ENCODE measurements at regions not wholly inside any gene's neighbourhood (a gene's known extent, or its start where the extent isn't known, plus 50 kb on each side); places are given as distances from the start of the nearest gene placed in this dataset.

GRCh38 chr6:145559836-145560235 is 175.5 kb downstream of the EPM2A start:
- BruUV-seq (replicated peaks), result no TSS peak
- TF ChIP-seq KAT8 (CRISPR knock-in tag; IDR thresholded peaks at IDR 0.05) (no peak), MXD3 (CRISPR knock-in tag; IDR thresholded peaks at IDR 0.05) (no peak), ZNF12 (CRISPR knock-in tag; IDR thresholded peaks at IDR 0.05) (no peak), KAT7 (CRISPR knock-in tag; IDR thresholded peaks at IDR 0.05; ENCODE audit: borderline replicate concordance) (no peak), SMAD9 (CRISPR knock-in tag; IDR thresholded peaks at IDR 0.05) (no peak), ZNF44 (CRISPR knock-in tag; IDR thresholded peaks at IDR 0.05) (no peak), ZNF615 (CRISPR knock-in tag; IDR thresholded peaks at IDR 0.05; ENCODE audit: borderline replicate concordance) (no peak), FOSL2 (CRISPR knock-in tag; IDR thresholded peaks at IDR 0.05) (no peak), TBP (CRISPR knock-in tag; IDR thresholded peaks at IDR 0.05) (no peak), TGIF2 (CRISPR knock-in tag; IDR thresholded peaks at IDR 0.05) (no peak), BRCA1 (CRISPR knock-in tag; IDR thresholded peaks at IDR 0.05) (no peak), ZNF570 (CRISPR knock-in tag; IDR thresholded peaks at IDR 0.05; ENCODE audit: borderline replicate concordance) (no peak), POGZ (CRISPR knock-in tag; IDR thresholded peaks at IDR 0.05) (no peak)
- TF ChIP-seq, protein P1, sequence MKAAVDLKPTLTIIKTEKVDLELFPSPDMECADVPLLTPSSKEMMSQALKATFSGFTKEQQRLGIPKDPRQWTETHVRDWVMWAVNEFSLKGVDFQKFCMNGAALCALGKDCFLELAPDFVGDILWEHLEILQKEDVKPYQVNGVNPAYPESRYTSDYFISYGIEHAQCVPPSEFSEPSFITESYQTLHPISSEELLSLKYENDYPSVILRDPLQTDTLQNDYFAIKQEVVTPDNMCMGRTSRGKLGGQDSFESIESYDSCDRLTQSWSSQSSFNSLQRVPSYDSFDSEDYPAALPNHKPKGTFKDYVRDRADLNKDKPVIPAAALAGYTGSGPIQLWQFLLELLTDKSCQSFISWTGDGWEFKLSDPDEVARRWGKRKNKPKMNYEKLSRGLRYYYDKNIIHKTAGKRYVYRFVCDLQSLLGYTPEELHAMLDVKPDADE (CRISPR knock-in tag; IDR thresholded peaks at IDR 0.05), result no peak
- TF ChIP-seq, protein P2, sequence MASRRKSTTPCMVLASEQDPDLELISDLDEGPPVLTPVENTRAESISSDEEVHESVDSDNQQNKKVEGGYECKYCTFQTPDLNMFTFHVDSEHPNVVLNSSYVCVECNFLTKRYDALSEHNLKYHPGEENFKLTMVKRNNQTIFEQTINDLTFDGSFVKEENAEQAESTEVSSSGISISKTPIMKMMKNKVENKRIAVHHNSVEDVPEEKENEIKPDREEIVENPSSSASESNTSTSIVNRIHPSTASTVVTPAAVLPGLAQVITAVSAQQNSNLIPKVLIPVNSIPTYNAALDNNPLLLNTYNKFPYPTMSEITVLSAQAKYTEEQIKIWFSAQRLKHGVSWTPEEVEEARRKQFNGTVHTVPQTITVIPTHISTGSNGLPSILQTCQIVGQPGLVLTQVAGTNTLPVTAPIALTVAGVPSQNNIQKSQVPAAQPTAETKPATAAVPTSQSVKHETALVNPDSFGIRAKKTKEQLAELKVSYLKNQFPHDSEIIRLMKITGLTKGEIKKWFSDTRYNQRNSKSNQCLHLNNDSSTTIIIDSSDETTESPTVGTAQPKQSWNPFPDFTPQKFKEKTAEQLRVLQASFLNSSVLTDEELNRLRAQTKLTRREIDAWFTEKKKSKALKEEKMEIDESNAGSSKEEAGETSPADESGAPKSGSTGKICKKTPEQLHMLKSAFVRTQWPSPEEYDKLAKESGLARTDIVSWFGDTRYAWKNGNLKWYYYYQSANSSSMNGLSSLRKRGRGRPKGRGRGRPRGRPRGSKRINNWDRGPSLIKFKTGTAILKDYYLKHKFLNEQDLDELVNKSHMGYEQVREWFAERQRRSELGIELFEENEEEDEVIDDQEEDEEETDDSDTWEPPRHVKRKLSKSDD (CRISPR knock-in tag; IDR thresholded peaks at IDR 0.05; ENCODE audit: low read depth), result no peak
- TF ChIP-seq, protein P3, sequence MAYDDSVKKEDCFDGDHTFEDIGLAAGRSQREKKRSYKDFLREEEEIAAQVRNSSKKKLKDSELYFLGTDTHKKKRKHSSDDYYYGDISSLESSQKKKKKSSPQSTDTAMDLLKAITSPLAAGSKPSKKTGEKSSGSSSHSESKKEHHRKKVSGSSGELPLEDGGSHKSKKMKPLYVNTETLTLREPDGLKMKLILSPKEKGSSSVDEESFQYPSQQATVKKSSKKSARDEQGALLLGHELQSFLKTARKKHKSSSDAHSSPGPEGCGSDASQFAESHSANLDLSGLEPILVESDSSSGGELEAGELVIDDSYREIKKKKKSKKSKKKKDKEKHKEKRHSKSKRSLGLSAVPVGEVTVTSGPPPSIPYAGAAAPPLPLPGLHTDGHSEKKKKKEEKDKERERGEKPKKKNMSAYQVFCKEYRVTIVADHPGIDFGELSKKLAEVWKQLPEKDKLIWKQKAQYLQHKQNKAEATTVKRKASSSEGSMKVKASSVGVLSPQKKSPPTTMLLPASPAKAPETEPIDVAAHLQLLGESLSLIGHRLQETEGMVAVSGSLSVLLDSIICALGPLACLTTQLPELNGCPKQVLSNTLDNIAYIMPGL (CRISPR knock-in tag; IDR thresholded peaks at IDR 0.05; ENCODE audit: borderline replicate concordance in 1 of 2, low read depth in 1 of 2), result no peak
- ATAC-seq, result no peak
- ChIA-PET POLR2A (no interaction called here), CTCF (ENCODE audit: low intra/inter-chr PET ratio, low total read pairs) (no interaction called here)
- no peaks in the 10 kb centered on the region; a peak in 1 of 5 replicates for H3K27me3 ChIP-seq (ENCODE audit: control insufficient read depth in 1 of 2, insufficient read depth in 2 of 2, low read length in 2 of 2)
- H4K20me1 ChIP-seq (ENCODE audit: insufficient read depth, low read length), result no peaks in the 10 kb centered on the region
- DNase-seq (ENCODE audit: low spot score), result no peak
- H3K27ac ChIP-seq (ENCODE audit: extremely low read length, insufficient read depth, low read length), result no peak overlapping the region
- H3K4me3 ChIP-seq (replicated peaks in 1 of 3; ENCODE audit: insufficient read depth in 1 of 3, low read depth in 2 of 3, low read length in 3 of 3), result no peak overlapping the region
- no peak for FAIRE-seq
- no peaks in the 10 kb centered on the region for H3K79me2 ChIP-seq (ENCODE audit: insufficient read depth, low read length)
- H3K4me2 ChIP-seq (ENCODE audit: low read depth, low read length), result no peak overlapping the region
- intact Hi-C loops (cut with micrococcal nuclease; ENCODE audit: unreplicated experiment), result no loop called here
- WGBS (ENCODE audit: low lambda C conversion rate), result 0% methylated on average over 1 of the region's 1 CpG
- H2AFZ ChIP-seq (ENCODE audit: low read length), result no peak overlapping the region
- no peaks in the 10 kb centered on the region for H3K9me3 ChIP-seq (ENCODE audit: low read length)
- H3K4me1 ChIP-seq (ENCODE audit: insufficient read depth, low read length), result no peaks in the 10 kb centered on the region
- H3K36me3 ChIP-seq (replicated peaks in 1 of 2; ENCODE audit: control insufficient read depth in 1 of 2, insufficient read depth in 2 of 2, low read length in 2 of 2), result no peaks in the 10 kb centered on the region
- in situ Hi-C loops (cut with HindIII; ENCODE audit: extremely low pct_ligation_motif_present, low pct_unique_long_range_greater_than_20kb), result no loop called here
- no peak overlapping the region for H3K9ac ChIP-seq (ENCODE audit: insufficient read depth, low read depth, low read length)

Data from HepG2 (cell line).